GM19452 (cell line): ENCODE measurements at regions not wholly inside any gene's neighbourhood (a gene's known extent, or its start where the extent isn't known, plus 50 kb on each side); places are given as distances from the start of the nearest gene placed in this dataset.
"Not testable (repeated sequence)": the region's sequence is repeated elsewhere in the genome, so short reads cannot be mapped to it uniquely, and the experiment has no call there.

ENCODE experiments used
- ATAC-seq: cut with Tn5 transposase; IDR thresholded peaks from one replicate; pipeline ENCODE4 v1.9.1; 2021; ENCODE audit not compliant: unreplicated experiment

DNA sequence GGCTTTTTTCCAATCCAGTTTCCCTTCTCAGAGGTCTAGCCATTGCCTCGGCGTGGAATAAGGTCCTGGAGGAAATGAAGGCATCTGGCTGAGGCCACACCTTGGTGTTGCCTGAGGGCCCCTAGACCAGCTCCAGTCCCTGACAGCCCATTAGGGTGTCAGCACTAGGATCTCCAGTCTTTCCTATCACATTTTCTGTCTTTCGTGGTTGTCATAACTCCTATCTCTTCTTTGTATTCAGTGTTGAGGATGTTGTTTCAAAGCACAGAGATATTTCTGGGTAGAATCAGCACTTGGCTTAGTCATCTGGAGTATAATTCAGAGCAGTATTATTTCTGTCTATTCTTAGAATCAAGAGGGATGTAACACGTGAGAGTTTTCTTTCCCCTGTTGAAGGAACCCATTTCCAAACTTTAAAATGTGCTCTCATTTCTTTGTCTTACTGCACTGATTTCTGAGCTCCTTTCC is 844.3 kb downstream of the KCNT2 start:
- ATAC-seq = no peak

DNA sequence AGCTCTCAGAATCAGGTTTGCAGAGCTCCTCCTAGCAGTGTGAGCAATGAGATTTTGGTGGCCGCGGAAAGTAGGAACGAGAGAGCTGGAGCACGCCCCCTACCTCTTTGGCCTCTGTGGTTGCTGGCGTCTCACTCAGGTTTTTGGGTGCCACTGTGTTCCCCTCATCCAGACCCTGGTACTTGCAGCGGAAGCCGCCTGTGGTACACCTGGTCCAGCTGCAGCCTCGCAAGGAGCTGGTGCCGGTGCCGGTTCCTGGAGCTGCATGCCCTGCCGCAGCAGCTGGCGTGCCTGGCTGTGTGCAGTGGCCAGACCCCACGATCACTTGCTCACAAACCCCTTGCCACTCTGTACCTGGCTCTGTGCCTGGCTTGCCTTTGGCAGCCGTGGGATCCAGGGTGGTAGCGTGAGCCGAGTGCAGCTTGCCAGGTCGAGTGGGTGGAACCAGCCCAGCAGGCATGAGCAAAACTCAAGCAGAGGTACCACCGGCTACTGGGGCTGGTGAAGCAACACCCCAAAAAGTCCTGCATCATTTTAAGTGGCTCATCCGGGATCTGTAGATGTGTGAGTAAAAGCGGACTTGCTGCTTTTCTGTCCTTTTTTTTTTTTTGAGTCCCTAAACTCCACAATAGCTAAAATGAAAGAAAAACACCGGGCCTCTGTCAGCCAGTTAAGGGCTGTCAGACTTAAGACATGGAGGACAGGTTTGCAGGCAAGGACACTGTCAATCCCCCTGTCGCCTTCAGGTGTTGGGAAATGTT is 844.9 kb downstream of the KCNT2 start:
- no peak for ATAC-seq

DNA sequence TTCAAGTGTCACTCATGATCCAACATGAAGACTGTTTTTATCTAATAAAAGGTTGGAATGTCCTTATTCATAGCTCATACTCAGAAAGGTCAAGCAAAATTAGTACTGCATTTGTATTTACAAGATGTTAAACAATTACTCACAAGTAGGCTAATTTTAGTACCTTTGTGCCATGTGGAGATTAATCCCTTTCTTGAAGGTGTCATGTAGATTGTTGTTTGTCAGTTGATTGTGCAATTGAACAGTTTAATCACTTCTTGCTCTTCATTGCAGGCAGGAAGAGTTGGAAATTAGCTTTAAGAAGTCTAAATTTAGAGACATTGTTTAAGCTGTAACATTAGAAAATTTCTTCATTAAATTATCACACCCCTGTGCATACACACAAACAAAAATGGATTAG is 847.1 kb downstream of the KCNT2 start:
- no peak for ATAC-seq

DNA sequence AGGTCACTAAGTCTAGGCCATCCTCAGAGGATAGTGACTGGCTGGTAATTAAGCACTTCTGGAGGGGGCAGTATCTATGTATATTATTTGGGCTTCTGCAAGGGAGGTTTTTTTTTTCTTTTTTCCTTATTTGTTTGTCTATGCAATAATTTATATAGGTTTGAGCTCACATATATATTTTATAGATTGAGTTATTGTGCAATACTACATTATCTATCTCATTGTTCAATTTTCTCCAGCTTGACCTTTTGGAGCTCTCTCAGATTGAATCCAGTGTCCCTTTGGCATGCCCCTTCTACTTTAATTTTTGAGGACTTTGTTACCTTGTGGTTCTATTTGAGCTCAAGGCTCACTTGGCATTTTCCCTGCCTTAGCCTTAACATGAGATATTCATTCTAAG is 852.1 kb downstream of the KCNT2 start:
- no peak for ATAC-seq

DNA sequence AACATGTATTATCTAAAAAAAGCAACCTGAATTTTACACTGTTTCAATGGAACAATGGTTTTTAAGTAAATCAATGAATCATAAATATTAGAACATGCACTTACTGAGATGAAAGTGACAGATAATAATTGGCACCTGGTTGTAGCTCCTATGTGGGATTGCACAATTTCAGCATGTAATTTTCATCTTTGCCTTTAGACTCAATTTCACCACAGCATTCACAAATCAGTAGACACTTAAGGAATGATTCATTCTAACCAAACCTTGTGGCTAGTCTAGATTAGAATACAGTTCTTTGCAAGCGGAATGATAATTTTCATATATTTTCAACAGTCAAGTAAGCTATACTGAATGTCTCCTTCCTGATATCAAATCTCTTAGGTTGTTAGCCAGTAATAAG is 853.4 kb downstream of the KCNT2 start:
- ATAC-seq = no peak

DNA sequence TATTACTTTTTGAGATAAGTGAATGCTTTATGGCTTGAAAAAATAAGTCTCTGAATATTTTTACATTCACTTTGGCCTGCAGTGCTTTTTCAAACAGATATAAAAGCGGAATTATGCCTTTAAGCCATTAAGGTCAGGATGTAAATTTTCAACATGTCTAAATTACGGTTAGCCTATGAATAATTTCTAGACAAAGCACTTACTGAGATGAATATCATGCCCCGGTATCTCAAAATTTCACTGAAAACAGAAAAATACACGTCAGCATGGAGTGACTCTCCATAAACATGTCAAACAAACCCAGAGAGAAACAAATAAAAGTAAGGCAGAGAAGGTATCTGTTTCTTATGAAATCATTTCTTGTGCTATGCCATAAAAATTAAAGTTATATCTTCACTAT is 853.9 kb downstream of the KCNT2 start:
- no peak for ATAC-seq

DNA sequence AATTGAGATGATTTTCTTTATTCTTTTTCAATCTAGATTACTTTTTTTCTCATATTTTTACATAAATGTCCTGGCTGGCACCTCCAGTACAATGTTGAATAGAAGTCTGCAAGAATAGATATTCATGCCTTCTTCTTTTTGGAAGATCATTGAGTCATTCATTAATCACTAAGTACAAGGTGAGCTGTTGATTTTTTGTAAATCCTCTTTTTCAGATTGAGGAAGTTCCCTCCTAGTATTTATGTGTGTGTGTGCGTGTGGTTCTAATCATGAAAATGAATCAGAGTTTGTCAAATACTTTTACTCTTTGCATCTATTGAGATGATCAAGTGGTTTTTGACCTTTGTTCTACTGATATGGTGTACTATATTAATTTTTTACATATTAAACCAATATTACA is 859.3 kb downstream of the KCNT2 start:
- no peak for ATAC-seq

DNA sequence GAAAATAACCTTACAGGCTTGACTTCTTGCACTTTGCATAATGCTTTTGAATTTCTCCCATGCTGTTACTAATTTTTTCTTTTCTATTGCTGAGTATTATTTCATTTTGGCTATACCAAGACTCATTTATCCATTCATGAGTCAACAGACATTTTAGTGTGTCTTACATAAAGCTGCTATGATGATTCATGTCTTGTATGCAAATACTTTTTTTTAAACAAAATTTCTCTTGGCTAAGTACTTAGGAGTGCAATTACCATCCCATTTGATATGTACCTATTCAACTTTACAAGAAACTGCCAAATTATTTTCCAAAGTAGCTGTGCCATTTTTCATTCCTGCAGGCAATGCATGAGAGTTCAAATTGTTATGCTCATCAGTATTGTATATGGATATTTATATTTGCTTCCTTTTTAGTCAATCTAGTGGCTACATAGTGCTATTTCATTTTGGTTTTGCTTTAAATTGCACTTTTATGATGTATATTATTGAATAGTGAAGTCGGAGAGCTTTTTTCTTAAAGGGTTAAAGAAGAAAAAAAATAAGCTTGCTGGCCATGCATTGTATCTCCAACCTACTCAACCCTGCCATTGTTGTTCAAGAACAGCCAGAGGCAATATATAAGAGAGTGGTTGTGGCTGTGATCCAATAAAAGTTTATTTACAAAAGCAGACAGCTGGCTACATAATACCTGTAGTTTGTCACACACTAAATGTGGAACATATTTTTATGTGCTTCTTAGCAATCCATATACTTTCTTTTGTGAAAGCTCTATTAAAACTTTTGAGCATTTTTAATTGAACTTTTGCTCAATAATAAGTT is 862.8 kb downstream of the KCNT2 start:
- no peak for ATAC-seq

DNA sequence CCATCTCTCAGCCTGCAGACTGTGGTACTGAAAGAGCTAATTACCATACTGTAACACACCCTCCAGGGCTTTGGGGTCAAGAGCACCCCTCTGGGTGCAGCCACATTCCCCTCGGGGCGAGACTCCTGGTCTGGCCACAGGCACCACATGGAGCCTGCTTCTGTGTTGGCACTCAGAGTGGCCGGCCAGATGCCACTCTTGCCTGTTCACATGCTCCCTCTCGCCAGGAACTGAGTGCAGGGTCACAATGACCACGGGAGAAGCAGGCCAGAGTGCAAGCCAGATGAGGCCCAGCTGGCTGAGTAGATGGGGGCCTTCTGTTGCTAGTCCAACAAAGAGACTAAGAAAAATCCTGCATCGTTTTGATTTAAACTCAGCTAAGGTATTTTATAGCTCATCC is 864.0 kb downstream of the KCNT2 start:
- no peak for ATAC-seq

DNA sequence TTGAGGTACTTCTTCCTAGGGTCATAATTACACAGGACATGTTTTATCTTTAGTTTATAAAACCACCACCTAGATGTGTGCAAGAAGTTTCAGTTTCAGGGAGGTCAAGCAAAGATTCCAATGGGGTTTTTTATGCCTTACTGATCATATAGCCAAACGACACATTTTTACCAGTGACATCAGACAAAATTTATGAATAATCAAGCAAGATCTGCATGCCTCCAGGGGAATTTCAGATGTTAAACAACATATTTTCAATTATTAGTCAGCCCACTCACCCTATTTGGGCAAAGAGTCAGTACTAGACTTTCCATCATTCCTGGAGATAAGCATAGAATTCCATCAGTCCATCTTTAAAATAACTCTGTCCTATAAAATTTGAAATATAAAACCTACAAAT is 867.4 kb downstream of the KCNT2 start:
- no peak for ATAC-seq

DNA sequence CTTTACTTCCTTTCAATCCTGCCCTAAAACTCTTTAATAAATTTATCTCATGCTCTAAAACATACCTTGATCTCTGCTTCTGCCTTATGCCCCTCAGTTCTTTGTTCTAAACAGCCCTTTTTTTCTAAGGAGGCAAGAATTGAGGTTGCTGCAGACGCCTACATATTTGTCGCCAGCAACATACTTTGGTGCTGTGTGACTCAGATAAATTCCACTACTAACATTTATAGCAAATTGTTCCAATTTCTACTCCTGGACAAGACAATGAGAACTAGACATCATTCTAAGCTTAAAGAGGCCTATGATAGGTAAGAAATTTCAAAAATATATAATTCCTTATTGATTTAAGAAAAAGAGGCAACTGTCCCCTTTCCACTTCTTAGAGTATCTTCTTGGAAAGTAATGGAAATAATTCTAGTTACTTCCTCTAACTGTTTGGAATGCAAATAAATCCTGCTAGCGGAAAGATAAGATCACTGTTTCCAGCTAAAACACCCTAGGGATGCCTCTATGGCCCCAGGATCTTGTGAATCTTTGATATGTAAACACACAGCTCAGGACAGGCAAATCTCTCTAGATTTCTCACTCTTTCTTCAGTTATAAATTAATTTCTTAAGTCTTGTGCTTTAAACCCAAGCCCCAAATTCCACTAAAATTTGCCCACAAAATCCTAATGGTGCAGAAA is 869.1 kb downstream of the KCNT2 start:
- no peak for ATAC-seq

DNA sequence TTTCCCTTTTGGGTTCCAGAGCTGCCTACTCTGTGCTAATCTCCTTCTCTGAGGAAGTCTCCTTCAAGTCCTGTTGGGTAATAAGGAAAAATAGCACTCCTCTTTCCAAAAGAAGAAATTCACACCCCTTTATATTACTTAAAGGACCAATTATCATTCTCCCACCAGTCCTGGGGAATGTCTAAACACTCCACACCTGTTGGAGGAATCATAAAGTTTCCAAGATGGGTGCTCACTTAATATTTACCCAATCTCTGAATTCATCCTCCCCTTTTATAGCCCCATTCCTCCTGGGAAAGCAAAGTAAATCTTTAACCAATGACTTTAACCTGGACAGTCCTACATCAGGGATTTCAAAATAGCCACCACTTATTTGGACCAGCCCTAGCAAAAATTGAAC is 873.1 kb downstream of the KCNT2 start:
- ATAC-seq = no peak

DNA sequence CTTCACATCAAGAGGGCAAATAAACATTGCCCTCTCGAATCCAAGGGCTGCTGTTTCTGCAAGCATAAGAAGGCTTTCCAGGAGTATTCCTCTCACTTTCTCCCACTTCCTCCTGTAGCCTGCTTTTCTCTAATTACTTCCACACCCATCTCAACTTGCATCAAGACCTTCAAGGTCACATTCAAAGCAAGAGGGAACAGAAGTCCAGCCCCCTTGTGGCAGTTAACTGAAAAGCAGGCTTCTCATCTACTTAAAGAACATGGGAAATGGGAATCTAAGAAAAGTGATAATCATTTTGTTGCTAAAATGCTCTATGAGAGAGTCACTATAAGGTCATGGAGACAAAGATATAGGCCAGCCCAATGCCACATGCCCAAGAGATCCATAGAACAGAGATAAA is 874.4 kb downstream of the KCNT2 start:
- ATAC-seq = no peak

DNA sequence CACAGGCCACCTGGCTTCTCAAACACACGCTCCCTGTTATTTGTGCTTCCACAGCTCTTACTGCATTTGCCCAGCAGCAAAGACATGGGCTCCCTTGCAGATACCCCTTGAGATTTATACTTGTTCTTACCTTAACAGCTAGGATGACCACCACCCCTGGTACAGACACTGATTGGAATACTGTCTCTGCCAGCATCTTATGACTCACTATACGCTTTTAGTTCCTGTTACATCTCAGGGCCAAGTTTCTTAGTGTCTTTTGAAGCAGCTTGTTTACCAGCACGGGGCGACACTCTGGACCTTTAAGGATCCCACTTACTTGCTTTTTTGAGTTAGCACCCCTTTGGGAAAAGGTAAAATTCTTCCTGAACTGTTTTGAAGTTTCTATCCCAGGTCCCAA is 874.8 kb downstream of the KCNT2 start:
- ATAC-seq = no peak

DNA sequence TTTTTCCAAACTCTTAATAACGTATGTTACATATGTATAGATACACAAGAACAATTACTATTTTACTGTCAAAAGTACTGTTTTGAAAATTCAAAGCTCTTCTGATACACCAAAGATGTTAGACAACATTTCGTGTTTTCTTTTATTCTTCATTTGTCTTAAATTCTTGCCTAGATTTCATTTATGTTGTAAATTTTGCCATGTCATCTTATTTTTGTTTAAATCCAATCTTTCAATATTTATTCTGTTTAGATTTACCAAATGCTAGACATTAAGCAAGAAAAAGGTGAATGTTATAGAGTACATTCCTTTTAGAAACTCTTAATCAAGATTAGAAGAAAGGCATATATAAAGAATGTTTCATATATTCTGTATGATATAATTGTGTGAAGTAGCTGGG is 876.9 kb downstream of the KCNT2 start:
- ATAC-seq = no peak

DNA sequence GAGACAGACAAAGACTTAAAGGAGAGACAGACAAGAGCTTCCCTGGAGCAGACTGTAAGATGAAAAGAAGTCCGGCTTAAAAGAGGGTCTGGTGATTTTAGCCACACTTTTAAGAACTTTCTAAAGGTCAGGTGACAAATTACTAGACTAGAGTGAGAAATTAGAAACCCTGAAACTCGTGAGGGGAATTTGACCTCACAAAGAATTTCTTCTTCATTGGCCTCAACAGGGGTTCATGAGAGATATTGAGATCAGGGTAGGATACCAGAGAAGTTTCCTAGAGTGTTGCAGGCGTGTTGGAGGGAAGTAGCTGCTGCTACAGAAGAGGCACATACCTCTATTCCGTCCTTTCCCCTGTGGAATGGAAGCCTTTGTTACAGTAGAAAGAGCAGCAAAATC is 884.4 kb downstream of the KCNT2 start:
- ATAC-seq = no peak

DNA sequence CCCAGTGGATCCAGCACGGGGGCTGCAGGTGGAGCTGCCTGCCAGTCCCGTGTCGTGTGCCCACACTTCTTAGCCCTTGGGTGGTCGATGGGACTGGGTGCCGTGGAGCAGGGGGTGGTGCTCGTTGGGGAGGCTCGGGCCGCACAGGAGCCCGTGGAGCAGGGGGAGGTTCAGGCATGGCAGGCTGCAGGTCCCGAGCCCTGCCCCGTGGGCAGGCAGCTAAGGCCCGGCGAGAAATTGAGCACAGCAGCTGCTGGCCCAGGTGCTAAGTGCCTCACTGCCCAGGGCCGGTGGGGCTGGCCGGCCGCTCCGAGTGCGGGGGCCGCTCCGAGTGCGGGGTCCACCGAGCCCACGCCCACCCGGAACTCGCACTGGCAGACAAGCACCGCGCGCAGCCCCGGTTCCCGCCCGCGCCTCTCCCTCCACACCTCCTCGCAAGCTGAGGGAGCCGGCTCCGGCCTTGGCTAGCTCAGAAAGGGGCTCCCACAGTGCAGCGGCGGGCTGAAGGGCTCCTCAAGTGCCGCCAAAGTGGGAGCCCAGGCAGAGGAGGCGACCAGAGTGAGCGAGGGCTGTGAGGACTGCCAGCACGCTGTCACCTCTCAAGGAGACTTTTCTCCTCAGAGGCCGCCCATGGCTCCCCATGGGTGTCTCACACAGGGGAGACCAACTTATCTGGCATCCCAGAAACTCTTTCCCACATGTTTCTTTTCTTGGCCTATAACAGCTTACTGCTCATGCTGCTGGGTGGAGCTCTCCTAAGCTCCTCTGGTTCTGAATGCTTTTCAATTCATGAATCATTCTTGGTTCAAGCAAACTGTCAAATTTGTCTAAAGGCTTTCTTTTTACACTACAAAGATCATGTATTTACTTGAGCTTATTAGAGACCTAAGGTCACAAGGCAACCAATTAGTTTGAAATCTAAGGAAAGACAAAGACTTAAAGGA is 885.1 kb downstream of the KCNT2 start:
- ATAC-seq = not testable (repeated sequence)

DNA sequence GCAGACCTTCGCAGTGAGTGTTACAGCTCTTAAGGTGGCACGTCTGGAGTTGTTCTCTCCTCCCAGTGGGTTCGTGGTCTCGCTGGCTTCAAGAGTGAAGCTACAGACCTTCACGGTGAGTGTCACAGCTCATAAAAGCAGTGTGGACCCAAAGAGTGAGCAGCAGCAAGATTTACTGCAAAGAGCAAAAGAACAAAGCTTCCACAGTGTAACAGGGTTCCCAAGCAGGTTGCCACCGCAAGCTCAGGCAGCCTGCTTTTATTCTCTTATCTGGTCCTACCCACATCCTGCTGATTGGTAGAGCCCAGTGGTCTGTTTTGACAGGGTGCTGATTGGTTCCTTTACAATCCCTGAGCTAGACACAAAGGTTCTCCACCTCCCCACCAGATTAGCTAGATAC is 886.1 kb downstream of the KCNT2 start:
- ATAC-seq = not testable (repeated sequence)

DNA sequence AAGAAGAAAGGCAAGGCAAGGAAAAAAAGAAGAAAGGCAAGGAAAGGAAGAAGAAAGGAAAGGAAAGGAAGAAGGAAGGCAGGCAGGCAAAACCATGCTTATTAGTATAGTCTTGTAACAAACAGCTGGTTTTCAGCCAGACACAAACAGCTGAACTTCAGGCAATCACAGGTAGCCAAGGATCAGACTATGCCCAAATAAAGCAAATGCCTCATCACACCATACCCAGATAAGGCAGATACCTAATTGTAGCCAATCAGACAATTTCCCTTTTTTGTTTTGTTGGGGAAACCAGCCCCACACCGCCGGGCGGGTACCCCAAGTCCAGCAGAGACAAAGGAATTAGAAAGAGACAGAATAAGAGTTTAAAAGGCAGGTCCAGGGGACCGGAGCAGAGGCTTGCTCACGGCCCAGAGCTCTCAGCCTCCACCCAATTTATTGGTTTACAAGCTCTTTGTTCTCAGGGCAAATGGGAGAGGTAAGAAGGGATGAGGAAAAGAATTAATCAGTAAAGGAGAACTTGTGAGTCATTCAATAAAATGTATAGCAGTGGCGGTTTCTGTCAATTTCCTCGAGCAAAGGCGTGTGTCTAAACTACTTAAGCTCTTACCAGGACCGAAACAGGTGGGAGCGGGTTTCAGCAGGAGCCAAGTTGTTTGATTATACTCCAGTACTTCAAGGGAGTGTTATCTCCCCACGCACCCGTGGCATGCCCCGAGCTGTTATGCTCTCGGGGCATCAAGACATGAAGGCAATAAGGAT is 886.8 kb downstream of the KCNT2 start:
- ATAC-seq = no peak

DNA sequence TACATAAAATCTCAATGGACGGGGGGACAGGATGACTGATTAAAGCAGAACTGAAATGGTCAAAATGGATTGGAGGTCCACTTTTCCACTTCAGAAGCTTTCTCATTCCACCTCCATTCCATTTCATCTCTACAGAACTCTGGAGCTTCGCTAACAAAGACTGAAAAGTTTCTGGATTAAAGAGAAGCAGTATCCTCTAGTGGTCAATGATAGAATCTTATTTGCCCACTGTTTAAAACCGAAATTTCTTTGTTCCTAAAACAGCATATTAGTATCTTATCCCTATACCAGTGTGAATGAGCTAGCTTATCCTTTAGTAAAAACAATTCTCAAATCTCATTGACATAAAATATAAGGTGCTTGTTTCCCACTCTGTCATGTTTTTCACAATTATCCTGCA is 890.6 kb downstream of the KCNT2 start:
- no peak for ATAC-seq
